DOHH2 (cell line): ENCODE measurements at regions not wholly inside any gene's neighbourhood (a gene's known extent, or its start where the extent isn't known, plus 50 kb on each side); places are given as distances from the start of the nearest gene placed in this dataset.

Source experiments
- CTCF ChIP-seq: fragments of 200-600 bp; sonication (generic); IDR thresholded peaks from one replicate; pipeline ENCODE4 v1.5.1; 2014; ENCODE audit warnings: antibody characterized with exemption, mild to moderate bottlenecking, low read depth, low read length; ENCODE audit not compliant: poor library complexity, severe bottlenecking
- EZH2phosphoT487 ChIP-seq: fragments of 200-600 bp; sonication (generic); IDR thresholded peaks from 2 replicates; pipeline ENCODE4 v1.6.1; 2017; ENCODE audit warnings: borderline replicate concordance, mild to moderate bottlenecking, antibody characterized with exemption, low read length, moderate library complexity, mixed read lengths

GRCh38 chr20:60725311-60725906 lies 526.7 kb upstream of the CDH4 start:
- TF ChIP-seq CTCF, result no peak
- TF ChIP-seq EZH2phosphoT487, result no peak
